ENCODE measurements at regions not wholly inside any gene's neighbourhood (a gene's known extent, or its start where the extent isn't known, plus 50 kb on each side); places are given as distances from the start of the nearest gene placed in this dataset.
"Not testable (repeated sequence)": the region's sequence is repeated elsewhere in the genome, so short reads cannot be mapped to it uniquely, and the experiment has no call there.

- peak; percentile 21 to 38 (median 30) for TF ChIP-seq CTCF (IDR thresholded peaks at IDR 0.05; ENCODE audit: unreplicated experiment in 3 of 3)
- H3K9me3 Mint-ChIP-seq = peaks cover 2% of the 10 kb centered on the region
- no peak overlapping the region for H3K4me3 Mint-ChIP-seq
- H3K27me3 Mint-ChIP-seq (ENCODE audit: low read depth) = peaks cover 3% of the 10 kb centered on the region
- no peaks in the 10 kb centered on the region for H3K4me1 Mint-ChIP-seq
- H3K27ac Mint-ChIP-seq = no peak overlapping the region
- no peaks in the 10 kb centered on the region for H3K36me3 Mint-ChIP-seq (ENCODE audit: low read depth)
Measured at GRCh38 chr10:84743483-84743882, 415.1 kb downstream of the CCSER2 start.

DNA sequence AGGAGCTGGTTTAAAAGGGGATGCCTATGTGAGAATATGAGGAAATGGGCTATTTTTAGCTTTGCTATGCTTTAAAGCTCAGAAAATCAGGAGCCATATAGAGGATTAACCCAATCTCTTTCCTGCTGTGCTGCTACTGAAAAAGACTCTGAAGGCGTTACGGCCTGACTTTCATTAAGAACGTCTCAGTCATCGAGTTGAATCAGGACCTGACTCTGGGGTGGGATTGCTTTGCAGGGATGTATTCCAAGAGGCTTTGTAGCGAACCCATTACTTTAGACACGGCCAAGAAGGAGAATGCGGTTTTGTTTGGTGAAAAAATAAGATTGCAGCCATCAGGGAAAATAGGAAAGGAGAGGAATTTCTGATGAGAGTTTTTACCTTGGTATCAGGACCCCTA is 426.9 kb downstream of the CCSER2 start:
- Mint-ChIP-seq H3K9me3 (peaks cover 2% of the 10 kb centered on the region), H3K4me1 (peaks cover 5% of the 10 kb centered on the region), H3K27me3 (ENCODE audit: low read depth) (peaks cover 4% of the 10 kb centered on the region), H3K27ac (no peak overlapping the region), H3K36me3 (ENCODE audit: low read depth) (no peaks in the 10 kb centered on the region), H3K4me3 (no peak overlapping the region)
- no peak for TF ChIP-seq CTCF (IDR thresholded peaks at IDR 0.05; ENCODE audit: unreplicated experiment in 3 of 3)

GRCh38 chr10:84756653-84757052 is 428.3 kb downstream of the CCSER2 start:
- H3K27me3 Mint-ChIP-seq (ENCODE audit: low read depth); H3K4me3 Mint-ChIP-seq; H3K9me3 Mint-ChIP-seq; H3K4me1 Mint-ChIP-seq; H3K36me3 Mint-ChIP-seq (ENCODE audit: low read depth); H3K27ac Mint-ChIP-seq: not testable (repeated sequence)

DNA sequence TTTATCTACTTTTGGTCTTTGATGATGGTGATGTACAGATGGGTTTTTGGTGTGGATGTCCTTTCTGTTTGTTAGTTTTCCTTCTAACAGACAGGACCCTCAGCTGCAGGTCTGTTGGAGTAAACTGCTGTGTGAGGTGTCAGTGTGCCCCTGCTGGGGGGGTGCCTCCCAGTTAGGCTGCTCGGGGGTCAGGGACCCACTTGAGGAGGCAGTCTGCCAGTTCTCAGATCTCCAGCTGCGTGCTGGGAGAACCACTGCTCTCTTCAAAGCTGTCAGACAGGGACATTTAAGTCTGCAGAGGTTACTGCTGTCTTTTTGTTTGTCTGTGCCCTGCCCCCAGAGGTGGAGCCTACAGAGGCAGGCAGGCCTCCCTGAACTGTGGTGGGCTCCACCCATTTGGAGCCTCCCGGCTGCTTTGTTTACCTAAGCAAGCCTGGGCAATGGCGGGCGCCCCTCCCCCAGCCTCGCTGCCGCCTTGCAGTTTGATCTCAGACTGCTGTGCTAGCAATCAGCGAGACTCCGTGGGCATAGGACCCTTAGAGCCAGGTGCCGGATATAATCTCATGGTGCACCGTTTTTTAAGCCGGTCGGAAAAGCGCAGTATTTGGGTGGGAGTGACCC is 433.7 kb downstream of the CCSER2 start:
- not testable (repeated sequence) for H3K36me3 Mint-ChIP-seq (ENCODE audit: low read depth); H3K4me3 Mint-ChIP-seq; H3K4me1 Mint-ChIP-seq; H3K27ac Mint-ChIP-seq; H3K9me3 Mint-ChIP-seq; H3K27me3 Mint-ChIP-seq (ENCODE audit: low read depth)

GRCh38 chr10:84762754-84763394 is 434.5 kb downstream of the CCSER2 start:
- TF ChIP-seq CTCF (IDR thresholded peaks at IDR 0.05; ENCODE audit: unreplicated experiment in 3 of 3) = no peak
- H3K36me3 Mint-ChIP-seq (ENCODE audit: low read depth) = no peaks in the 10 kb centered on the region
- no peaks in the 10 kb centered on the region for H3K27me3 Mint-ChIP-seq (ENCODE audit: low read depth)
- no peaks in the 10 kb centered on the region for H3K9me3 Mint-ChIP-seq
- no peak overlapping the region for H3K27ac Mint-ChIP-seq
- H3K4me3 Mint-ChIP-seq = no peak overlapping the region
- no peaks in the 10 kb centered on the region for H3K4me1 Mint-ChIP-seq

DNA sequence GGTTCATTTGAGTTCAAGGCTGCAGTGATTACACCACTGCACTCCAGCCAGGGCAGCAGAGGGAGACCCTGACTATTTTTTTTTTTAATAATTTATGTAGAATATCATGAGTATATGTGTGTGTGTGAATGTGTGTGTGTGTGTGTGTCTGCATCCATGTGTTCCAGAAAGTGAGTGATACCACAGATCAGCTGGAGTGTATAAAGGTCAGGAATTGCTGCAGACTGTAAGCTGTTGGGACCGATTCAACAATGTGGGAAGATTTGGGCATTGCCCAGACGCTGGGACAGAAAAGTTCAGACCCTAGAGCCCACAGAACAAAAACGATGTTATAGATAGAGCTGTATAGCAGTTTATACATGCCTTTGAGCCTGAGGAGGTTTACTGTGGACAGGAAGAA is 435.6 kb downstream of the CCSER2 start:
- H3K4me3 Mint-ChIP-seq = no peak overlapping the region

More for the DNA sequence above, 435.6 kb downstream of the CCSER2 start:
- Mint-ChIP-seq H3K9me3 (no peaks in the 10 kb centered on the region), H3K27ac (no peak overlapping the region), H3K4me1 (no peaks in the 10 kb centered on the region), H3K27me3 (ENCODE audit: low read depth) (no peaks in the 10 kb centered on the region), H3K36me3 (ENCODE audit: low read depth) (no peaks in the 10 kb centered on the region)
- TF ChIP-seq CTCF (IDR thresholded peaks at IDR 0.05; ENCODE audit: unreplicated experiment in 3 of 3) = no peak
